ENCODE measurements at regions not wholly inside any gene's neighbourhood (a gene's known extent, or its start where the extent isn't known, plus 50 kb on each side); places are given as distances from the start of the nearest gene placed in this dataset.

DNA sequence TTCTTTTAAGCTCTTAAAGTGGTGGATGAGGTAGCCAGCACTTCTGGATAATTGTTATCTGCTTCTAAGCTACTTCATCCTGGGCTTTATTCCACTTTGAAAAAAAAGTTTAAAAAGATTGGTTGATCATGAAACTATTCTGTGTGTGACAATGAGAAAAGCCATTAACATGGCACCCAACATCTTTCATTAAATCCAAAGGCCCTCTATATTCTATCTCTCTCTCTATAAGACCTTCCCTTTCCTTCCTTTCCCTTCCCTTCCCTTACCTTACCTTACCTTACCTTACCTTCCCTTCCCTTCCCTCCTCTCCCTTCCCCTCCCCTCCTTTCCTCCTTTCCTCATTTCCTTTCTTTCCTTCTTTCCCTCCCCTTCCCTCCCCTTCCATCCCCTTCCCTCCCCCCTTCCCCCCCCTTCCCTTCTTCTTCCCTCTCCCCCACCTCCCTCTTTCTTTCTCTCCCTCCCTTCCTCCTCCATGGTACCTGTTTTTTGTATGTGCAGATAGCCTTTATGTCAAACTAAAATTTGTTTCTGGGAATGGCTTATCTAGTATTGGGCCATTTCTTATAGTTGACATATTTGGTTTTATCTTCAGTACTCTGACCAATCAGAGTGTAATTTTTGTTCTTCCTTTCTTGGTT, 218.7 kb downstream of the DKK1 start:
- TF ChIP-seq RARB (CRISPR knock-in tag; IDR thresholded peaks at IDR 0.05) (no peak), TOX (CRISPR knock-in tag; IDR thresholded peaks at IDR 0.05; ENCODE audit: borderline replicate concordance) (no peak), CSDC2 (CRISPR knock-in tag; IDR thresholded peaks at IDR 0.05) (no peak), ZC3H10 (CRISPR knock-in tag; IDR thresholded peaks at IDR 0.05) (no peak), ARNTL (CRISPR knock-in tag; IDR thresholded peaks at IDR 0.05; ENCODE audit: borderline replicate concordance, low read depth) (no peak), SNAI2 (CRISPR knock-in tag; IDR thresholded peaks at IDR 0.05) (no peak)
- TF ChIP-seq, protein P1, sequence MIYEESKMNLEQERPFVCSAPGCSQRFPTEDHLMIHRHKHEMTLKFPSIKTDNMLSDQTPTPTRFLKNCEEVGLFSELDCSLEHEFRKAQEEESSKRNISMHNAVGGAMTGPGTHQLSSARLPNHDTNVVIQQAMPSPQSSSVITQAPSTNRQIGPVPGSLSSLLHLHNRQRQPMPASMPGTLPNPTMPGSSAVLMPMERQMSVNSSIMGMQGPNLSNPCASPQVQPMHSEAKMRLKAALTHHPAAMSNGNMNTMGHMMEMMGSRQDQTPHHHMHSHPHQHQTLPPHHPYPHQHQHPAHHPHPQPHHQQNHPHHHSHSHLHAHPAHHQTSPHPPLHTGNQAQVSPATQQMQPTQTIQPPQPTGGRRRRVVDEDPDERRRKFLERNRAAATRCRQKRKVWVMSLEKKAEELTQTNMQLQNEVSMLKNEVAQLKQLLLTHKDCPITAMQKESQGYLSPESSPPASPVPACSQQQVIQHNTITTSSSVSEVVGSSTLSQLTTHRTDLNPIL (CRISPR knock-in tag; IDR thresholded peaks at IDR 0.05; ENCODE audit: low read depth) = no peak
